ENCODE measurements at regions not wholly inside any gene's neighbourhood (a gene's known extent, or its start where the extent isn't known, plus 50 kb on each side); places are given as distances from the start of the nearest gene placed in this dataset.
"Not testable (repeated sequence)": the region's sequence is repeated elsewhere in the genome, so short reads cannot be mapped to it uniquely, and the experiment has no call there.

DNA sequence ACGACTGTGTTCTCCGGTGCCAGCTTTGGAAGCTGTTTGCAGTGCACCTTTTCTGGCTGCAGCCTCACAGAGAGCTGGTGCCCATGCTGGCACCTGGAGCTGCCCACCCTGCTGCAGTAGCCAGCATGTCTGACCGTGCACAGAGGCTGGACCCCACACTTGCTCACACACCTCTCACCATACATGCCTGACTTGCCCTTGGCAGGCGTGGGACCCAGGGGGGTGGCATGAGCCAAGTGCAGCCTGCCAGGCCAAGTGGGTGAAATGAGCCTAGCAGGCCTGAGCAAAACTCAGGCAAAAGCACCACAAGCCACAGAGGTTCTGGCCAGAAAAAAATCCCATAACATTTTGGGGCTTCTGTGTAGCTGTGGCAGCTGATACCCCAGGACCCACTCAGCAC lies 258.8 kb downstream of the XPNPEP1 start:
- Histone ChIP-seq H3K36me3 (ENCODE audit: insufficient read depth, low read length) (no peaks in the 10 kb centered on the region), H3K9me2 (ENCODE audit: insufficient read depth, low read length) (no peaks in the 10 kb centered on the region), H3K9me3 (ENCODE audit: low read length) (no peaks in the 10 kb centered on the region), H3K79me2 (replicated peaks; ENCODE audit: insufficient read depth, low read length) (no peaks in the 10 kb centered on the region), H3K4me3 (ENCODE audit: low read length) (no peak overlapping the region), H4K20me1 (ENCODE audit: insufficient read depth) (no peaks in the 10 kb centered on the region), H3K27ac (ENCODE audit: low read length) (no peak overlapping the region), H2AFZ (ENCODE audit: low read depth, low read length) (no peak overlapping the region), H3F3A (ENCODE audit: insufficient read depth, low read length, poor library complexity, severe bottlenecking) (no peaks in the 10 kb centered on the region), H3K27me3 (ENCODE audit: insufficient read depth, low read depth, low read length) (no peaks in the 10 kb centered on the region), H3K9ac (ENCODE audit: low read length) (no peak overlapping the region), H3K4me2 (ENCODE audit: low read length) (no peak overlapping the region)
- TF ChIP-seq, protein P1, sequence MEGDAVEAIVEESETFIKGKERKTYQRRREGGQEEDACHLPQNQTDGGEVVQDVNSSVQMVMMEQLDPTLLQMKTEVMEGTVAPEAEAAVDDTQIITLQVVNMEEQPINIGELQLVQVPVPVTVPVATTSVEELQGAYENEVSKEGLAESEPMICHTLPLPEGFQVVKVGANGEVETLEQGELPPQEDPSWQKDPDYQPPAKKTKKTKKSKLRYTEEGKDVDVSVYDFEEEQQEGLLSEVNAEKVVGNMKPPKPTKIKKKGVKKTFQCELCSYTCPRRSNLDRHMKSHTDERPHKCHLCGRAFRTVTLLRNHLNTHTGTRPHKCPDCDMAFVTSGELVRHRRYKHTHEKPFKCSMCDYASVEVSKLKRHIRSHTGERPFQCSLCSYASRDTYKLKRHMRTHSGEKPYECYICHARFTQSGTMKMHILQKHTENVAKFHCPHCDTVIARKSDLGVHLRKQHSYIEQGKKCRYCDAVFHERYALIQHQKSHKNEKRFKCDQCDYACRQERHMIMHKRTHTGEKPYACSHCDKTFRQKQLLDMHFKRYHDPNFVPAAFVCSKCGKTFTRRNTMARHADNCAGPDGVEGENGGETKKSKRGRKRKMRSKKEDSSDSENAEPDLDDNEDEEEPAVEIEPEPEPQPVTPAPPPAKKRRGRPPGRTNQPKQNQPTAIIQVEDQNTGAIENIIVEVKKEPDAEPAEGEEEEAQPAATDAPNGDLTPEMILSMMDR (IDR thresholded peaks at IDR 0.05; ENCODE audit: poor library complexity, severe bottlenecking) = no peak

DNA sequence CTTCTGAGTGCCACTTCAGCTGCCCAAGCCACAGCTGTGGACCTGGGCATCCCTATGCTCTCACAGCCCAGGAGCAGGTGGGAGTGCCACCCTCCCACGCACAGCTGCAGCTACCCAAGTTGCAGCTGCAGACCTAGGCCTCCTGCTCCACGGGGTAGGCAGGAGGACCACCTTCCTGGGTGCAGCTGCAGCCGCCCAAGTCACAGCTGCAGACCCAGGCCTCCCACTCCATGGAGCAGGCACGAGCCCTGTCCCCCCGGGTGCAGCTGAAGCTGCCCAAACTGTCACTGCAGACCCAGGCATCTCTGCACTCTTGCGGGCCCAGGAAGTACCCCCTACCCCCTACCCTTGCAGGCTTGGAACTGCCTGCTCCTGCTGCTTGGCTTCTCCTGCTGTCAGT lies 260.2 kb downstream of the XPNPEP1 start:
- no peaks in the 10 kb centered on the region for H3K79me2 ChIP-seq (replicated peaks; ENCODE audit: insufficient read depth, low read length)
- no peak overlapping the region for H3K4me3 ChIP-seq (ENCODE audit: low read length)
- no peaks in the 10 kb centered on the region for H3K36me3 ChIP-seq (ENCODE audit: insufficient read depth, low read length)
- H3K27me3 ChIP-seq (ENCODE audit: insufficient read depth, low read depth, low read length) = no peaks in the 10 kb centered on the region
- H2AFZ ChIP-seq (ENCODE audit: low read depth, low read length) = no peak overlapping the region
- no peak for TF ChIP-seq RAD21 (conservative IDR thresholded peaks at IDR 0.05)
- TF ChIP-seq SMC3 (conservative IDR thresholded peaks at IDR 0.05; ENCODE audit: poor library complexity) = no peak
- TF ChIP-seq, protein P2, sequence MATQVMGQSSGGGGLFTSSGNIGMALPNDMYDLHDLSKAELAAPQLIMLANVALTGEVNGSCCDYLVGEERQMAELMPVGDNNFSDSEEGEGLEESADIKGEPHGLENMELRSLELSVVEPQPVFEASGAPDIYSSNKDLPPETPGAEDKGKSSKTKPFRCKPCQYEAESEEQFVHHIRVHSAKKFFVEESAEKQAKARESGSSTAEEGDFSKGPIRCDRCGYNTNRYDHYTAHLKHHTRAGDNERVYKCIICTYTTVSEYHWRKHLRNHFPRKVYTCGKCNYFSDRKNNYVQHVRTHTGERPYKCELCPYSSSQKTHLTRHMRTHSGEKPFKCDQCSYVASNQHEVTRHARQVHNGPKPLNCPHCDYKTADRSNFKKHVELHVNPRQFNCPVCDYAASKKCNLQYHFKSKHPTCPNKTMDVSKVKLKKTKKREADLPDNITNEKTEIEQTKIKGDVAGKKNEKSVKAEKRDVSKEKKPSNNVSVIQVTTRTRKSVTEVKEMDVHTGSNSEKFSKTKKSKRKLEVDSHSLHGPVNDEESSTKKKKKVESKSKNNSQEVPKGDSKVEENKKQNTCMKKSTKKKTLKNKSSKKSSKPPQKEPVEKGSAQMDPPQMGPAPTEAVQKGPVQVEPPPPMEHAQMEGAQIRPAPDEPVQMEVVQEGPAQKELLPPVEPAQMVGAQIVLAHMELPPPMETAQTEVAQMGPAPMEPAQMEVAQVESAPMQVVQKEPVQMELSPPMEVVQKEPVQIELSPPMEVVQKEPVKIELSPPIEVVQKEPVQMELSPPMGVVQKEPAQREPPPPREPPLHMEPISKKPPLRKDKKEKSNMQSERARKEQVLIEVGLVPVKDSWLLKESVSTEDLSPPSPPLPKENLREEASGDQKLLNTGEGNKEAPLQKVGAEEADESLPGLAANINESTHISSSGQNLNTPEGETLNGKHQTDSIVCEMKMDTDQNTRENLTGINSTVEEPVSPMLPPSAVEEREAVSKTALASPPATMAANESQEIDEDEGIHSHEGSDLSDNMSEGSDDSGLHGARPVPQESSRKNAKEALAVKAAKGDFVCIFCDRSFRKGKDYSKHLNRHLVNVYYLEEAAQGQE (IDR thresholded peaks at IDR 0.05; ENCODE audit: borderline replicate concordance) = no peak
- TF ChIP-seq, protein P1 (IDR thresholded peaks at IDR 0.05; ENCODE audit: poor library complexity, severe bottlenecking) = no peak
- TF ChIP-seq EP300 (conservative IDR thresholded peaks at IDR 0.05; ENCODE audit: poor library complexity, severe bottlenecking) = no peak
- no peak for TF ChIP-seq EZH2 (IDR thresholded peaks at IDR 0.05; ENCODE audit: borderline replicate concordance, insufficient read depth, low read length, poor library complexity, severe bottlenecking)
- no peak for TF ChIP-seq MXI1 (conservative IDR thresholded peaks at IDR 0.05; ENCODE audit: poor library complexity, severe bottlenecking)
- no peak for TF ChIP-seq POLR2AphosphoS5 (IDR thresholded peaks at IDR 0.05)
- TF ChIP-seq TAF1 (IDR thresholded peaks at IDR 0.05; ENCODE audit: low read depth) = no peak
- H3K9ac ChIP-seq (ENCODE audit: low read length) = no peak overlapping the region
- H3K9me3 ChIP-seq (ENCODE audit: low read length) = no peaks in the 10 kb centered on the region
- H3F3A ChIP-seq (ENCODE audit: insufficient read depth, low read length, poor library complexity, severe bottlenecking) = no peaks in the 10 kb centered on the region
- no peaks in the 10 kb centered on the region for H3K9me2 ChIP-seq (ENCODE audit: insufficient read depth, low read length)
- no peak overlapping the region for H3K27ac ChIP-seq (ENCODE audit: low read length)
- no peak overlapping the region for H3K4me2 ChIP-seq (ENCODE audit: low read length)
- H4K20me1 ChIP-seq (ENCODE audit: insufficient read depth) = no peaks in the 10 kb centered on the region

DNA sequence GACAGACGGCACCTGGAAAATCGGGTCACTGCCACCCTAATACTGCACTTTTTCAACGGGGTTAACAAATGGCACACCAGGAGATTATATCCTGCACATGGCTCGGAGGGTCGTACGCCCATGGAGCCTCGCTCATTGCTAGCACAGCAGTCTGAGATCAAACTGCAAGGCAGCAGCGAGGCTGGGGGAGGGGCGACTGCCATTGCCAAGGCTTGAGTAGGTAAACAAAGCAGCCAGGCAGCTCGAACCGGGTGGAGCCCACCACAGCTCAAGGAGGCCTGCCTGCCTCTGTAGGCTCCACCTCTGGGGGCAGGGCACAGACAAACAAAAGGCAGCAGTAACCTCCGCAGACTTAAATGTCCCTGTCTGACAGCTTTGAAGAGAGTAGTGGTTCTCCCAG lies 270.7 kb downstream of the XPNPEP1 start:
- not testable (repeated sequence) for H3K4me2 ChIP-seq (ENCODE audit: low read length); H4K20me1 ChIP-seq (ENCODE audit: insufficient read depth); H3F3A ChIP-seq (ENCODE audit: insufficient read depth, low read length, poor library complexity, severe bottlenecking); H3K9me3 ChIP-seq (ENCODE audit: low read length); H3K9ac ChIP-seq (ENCODE audit: low read length); H3K36me3 ChIP-seq (ENCODE audit: insufficient read depth, low read length); H3K9me2 ChIP-seq (ENCODE audit: insufficient read depth, low read length); H2AFZ ChIP-seq (ENCODE audit: low read depth, low read length); H3K79me2 ChIP-seq (replicated peaks; ENCODE audit: insufficient read depth, low read length); H3K4me3 ChIP-seq (ENCODE audit: low read length); H3K27me3 ChIP-seq (ENCODE audit: insufficient read depth, low read depth, low read length); H3K27ac ChIP-seq (ENCODE audit: low read length)
